ENCODE measurements at regions not wholly inside any gene's neighbourhood (a gene's known extent, or its start where the extent isn't known, plus 50 kb on each side); places are given as distances from the start of the nearest gene placed in this dataset.

DNA sequence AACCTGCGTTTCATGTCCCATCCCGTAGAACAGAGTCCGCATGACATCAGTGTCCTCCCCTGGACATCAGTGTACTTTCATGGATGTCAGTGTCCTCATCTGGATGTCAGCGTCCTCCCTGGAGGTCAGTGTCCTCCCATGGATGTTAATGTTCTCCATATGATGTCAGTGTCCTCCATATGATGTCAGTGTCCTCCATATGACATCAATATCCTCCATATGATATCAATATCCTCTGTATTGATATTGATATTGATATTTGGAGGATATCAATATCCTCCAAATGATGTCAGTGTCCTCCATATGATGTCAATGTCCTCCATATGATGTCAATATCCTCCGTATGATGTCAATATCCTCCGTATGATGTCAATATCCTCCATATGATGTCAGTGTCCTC lies 284.9 kb downstream of the AJAP1 start:
- Histone ChIP-seq H3K4me3 (ENCODE audit: insufficient read depth, low read length) (no peak overlapping the region), H3K36me3 (ENCODE audit: insufficient read depth, low read length) (no peaks in the 10 kb centered on the region), H3K4me2 (ENCODE audit: insufficient read depth, low read length) (no peak overlapping the region), H3K79me2 (ENCODE audit: insufficient read depth, low read length) (no peaks in the 10 kb centered on the region), H3K9me3 (ENCODE audit: low read depth, low read length) (peaks cover 11% of the 10 kb centered on the region), H2AFZ (ENCODE audit: low read length) (no peak overlapping the region), H4K20me1 (ENCODE audit: insufficient read depth, low read length) (no peaks in the 10 kb centered on the region), H3K27me3 (ENCODE audit: insufficient read depth, low read length) (no peaks in the 10 kb centered on the region), H3K4me1 (ENCODE audit: insufficient read depth, low read length) (no peaks in the 10 kb centered on the region), H3K27ac (ENCODE audit: low read depth, low read length) (no peak overlapping the region)
- TF ChIP-seq CTCF (IDR thresholded peaks at IDR 0.05; ENCODE audit: extremely low read depth, low read depth, low read length) = no peak
- DNase-seq (ENCODE audit: insufficient read length, low spot score, missing footprints) = no peak

- H3K9me3 ChIP-seq (ENCODE audit: low read depth, low read length) = peaks cover 11% of the 10 kb centered on the region
- H3K36me3 ChIP-seq (ENCODE audit: insufficient read depth, low read length) = no peaks in the 10 kb centered on the region
- H3K4me1 ChIP-seq (ENCODE audit: insufficient read depth, low read length) = no peaks in the 10 kb centered on the region
- H3K27ac ChIP-seq (ENCODE audit: low read depth, low read length) = no peak overlapping the region
- no peak overlapping the region for H2AFZ ChIP-seq (ENCODE audit: low read length)
- TF ChIP-seq CTCF (IDR thresholded peaks at IDR 0.05; ENCODE audit: extremely low read depth, low read depth, low read length) = no peak
- no peak overlapping the region for H3K4me3 ChIP-seq (ENCODE audit: insufficient read depth, low read length)
- no peak for DNase-seq (ENCODE audit: insufficient read length, low spot score, missing footprints)
- H3K79me2 ChIP-seq (ENCODE audit: insufficient read depth, low read length) = no peaks in the 10 kb centered on the region
- H4K20me1 ChIP-seq (ENCODE audit: insufficient read depth, low read length) = no peaks in the 10 kb centered on the region
- H3K4me2 ChIP-seq (ENCODE audit: insufficient read depth, low read length) = no peak overlapping the region
- no peaks in the 10 kb centered on the region for H3K27me3 ChIP-seq (ENCODE audit: insufficient read depth, low read length)
These were observed 283.6 kb downstream of the AJAP1 start for GRCh38 chr1:4937876-4938534.

DNA sequence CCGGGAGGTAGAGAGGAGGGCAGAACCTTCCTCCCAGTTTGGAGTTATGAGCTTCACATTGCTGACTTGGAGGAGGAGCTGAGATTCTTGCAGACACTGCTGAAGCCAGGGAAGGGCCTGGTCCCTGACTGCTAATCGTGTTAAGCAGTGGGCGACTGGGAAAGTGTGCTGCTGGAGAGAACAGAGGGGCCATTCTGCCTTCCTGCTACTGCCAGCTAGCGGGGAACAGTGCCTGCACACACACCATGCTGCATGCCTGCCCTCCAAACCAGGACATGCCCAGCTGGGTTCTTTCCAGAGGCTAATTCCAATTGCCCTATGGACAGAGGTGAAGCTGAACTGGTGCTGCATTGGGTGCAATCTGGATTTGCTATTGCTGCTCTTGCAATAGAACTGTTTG lies 281.4 kb downstream of the AJAP1 start:
- no peak for DNase-seq (ENCODE audit: insufficient read length, low spot score, missing footprints)
- H3K4me3 ChIP-seq (ENCODE audit: insufficient read depth, low read length) = no peak overlapping the region
- no peaks in the 10 kb centered on the region for H3K36me3 ChIP-seq (ENCODE audit: insufficient read depth, low read length)
- H3K27me3 ChIP-seq (ENCODE audit: insufficient read depth, low read length) = no peaks in the 10 kb centered on the region
- no peaks in the 10 kb centered on the region for H4K20me1 ChIP-seq (ENCODE audit: insufficient read depth, low read length)
- no peak overlapping the region for H3K27ac ChIP-seq (ENCODE audit: low read depth, low read length)
- no peak overlapping the region for H2AFZ ChIP-seq (ENCODE audit: low read length)
- no peaks in the 10 kb centered on the region for H3K79me2 ChIP-seq (ENCODE audit: insufficient read depth, low read length)
- no peak for TF ChIP-seq CTCF (IDR thresholded peaks at IDR 0.05; ENCODE audit: extremely low read depth, low read depth, low read length)
- H3K4me1 ChIP-seq (ENCODE audit: insufficient read depth, low read length) = no peaks in the 10 kb centered on the region
- no peak overlapping the region for H3K4me2 ChIP-seq (ENCODE audit: insufficient read depth, low read length)
- H3K9me3 ChIP-seq (ENCODE audit: low read depth, low read length) = peaks cover 11% of the 10 kb centered on the region

DNA sequence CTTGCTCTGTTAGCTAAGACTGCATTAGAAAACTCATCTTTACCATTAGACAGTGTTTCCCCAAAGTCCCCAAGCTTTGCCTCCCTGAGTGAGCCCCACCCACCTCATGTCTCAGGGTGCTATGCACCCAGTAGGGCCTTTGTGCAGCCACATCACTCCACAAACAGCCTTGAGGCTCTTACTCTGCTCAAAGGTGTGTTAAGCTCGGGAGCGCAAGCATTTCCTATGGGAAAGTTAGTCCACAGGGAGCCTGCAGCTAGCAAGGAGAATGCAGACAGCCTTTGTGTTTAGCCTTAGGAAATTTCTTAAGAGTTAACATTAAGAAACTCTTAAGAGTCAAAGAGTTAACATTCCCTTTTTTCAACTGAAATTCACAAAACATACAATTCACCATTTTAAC lies 278.8 kb downstream of the AJAP1 start:
- peaks cover 2% of the 10 kb centered on the region for H3K9me3 ChIP-seq (ENCODE audit: low read depth, low read length)

More for the DNA sequence above, 278.8 kb downstream of the AJAP1 start:
- DNase-seq (ENCODE audit: insufficient read length, low spot score, missing footprints) = no peak
- H3K27me3 ChIP-seq (ENCODE audit: insufficient read depth, low read length) = no peaks in the 10 kb centered on the region
- H3K4me3 ChIP-seq (ENCODE audit: insufficient read depth, low read length) = no peak overlapping the region
- no peaks in the 10 kb centered on the region for H4K20me1 ChIP-seq (ENCODE audit: insufficient read depth, low read length)
- no peak overlapping the region for H2AFZ ChIP-seq (ENCODE audit: low read length)
- no peak overlapping the region for H3K4me2 ChIP-seq (ENCODE audit: insufficient read depth, low read length)
- H3K27ac ChIP-seq (ENCODE audit: low read depth, low read length) = no peak overlapping the region
- no peaks in the 10 kb centered on the region for H3K79me2 ChIP-seq (ENCODE audit: insufficient read depth, low read length)
- no peaks in the 10 kb centered on the region for H3K4me1 ChIP-seq (ENCODE audit: insufficient read depth, low read length)
- TF ChIP-seq CTCF (IDR thresholded peaks at IDR 0.05; ENCODE audit: extremely low read depth, low read depth, low read length) = no peak
- no peaks in the 10 kb centered on the region for H3K36me3 ChIP-seq (ENCODE audit: insufficient read depth, low read length)
